ENCODE measurements at regions not wholly inside any gene's neighbourhood (a gene's known extent, or its start where the extent isn't known, plus 50 kb on each side); places are given as distances from the start of the nearest gene placed in this dataset.

DNA sequence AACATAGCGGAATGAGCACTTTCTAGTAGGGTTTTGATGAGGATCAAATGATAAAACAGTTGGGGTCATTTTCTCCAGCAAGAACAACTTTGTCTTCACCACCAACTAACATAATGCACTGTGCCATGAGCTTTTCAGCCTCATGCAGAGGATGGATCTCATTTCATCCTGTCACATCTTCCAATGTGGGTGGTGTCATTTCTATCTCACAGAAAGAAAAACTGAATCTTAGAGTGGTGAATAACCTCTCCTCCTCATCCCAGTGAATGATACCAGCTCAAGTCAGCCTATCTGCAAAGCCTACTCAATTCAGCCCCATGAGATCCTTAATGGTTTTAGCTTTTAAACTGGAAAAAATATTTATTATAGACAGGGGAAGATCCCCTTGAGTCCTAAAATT lies 1147.2 kb downstream of the VRK1 start:
- H3K4me3 ChIP-seq (ENCODE audit: low read depth, low read length), result no peak overlapping the region
- TF ChIP-seq, protein P1, sequence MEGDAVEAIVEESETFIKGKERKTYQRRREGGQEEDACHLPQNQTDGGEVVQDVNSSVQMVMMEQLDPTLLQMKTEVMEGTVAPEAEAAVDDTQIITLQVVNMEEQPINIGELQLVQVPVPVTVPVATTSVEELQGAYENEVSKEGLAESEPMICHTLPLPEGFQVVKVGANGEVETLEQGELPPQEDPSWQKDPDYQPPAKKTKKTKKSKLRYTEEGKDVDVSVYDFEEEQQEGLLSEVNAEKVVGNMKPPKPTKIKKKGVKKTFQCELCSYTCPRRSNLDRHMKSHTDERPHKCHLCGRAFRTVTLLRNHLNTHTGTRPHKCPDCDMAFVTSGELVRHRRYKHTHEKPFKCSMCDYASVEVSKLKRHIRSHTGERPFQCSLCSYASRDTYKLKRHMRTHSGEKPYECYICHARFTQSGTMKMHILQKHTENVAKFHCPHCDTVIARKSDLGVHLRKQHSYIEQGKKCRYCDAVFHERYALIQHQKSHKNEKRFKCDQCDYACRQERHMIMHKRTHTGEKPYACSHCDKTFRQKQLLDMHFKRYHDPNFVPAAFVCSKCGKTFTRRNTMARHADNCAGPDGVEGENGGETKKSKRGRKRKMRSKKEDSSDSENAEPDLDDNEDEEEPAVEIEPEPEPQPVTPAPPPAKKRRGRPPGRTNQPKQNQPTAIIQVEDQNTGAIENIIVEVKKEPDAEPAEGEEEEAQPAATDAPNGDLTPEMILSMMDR (IDR thresholded peaks at IDR 0.05; ENCODE audit: low read depth, low read length), result no peak
- no peak for DNase-seq (ENCODE audit: low read depth, low spot score)
- no peak overlapping the region for H3K27ac ChIP-seq (ENCODE audit: low read depth, low read length)
- H3K27me3 ChIP-seq (ENCODE audit: control insufficient read depth, insufficient read depth, low read length), result no peaks in the 10 kb centered on the region
- peaks cover 36% of the 10 kb centered on the region for H3K9me3 ChIP-seq (ENCODE audit: control insufficient read depth, insufficient read depth, low read length)
- CTCF ChIA-PET, result no interaction called here
- POLR2A ChIA-PET, result no interaction called here

DNA sequence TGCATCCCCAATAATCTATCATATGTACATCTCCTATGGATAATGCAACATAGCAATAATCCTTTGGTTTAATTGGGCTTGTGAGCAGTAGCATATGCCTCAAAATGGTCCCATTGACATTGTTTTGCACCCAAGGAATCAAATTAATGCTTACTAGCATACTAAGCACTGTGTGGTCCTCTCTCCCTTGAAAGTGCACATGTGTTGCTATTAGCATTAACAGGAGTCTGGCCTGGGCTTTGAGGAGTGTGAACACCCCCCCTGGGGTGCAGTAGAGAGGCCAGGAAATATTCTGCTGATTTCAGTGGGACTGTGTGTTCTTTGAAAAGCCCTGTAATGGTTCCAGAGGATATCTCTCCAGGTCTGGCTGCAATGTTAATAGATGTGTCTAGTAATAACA lies 1148.4 kb downstream of the VRK1 start:
- ChIA-PET CTCF (no interaction called here), POLR2A (no interaction called here)
- Histone ChIP-seq H3K27me3 (ENCODE audit: control insufficient read depth, insufficient read depth, low read length) (no peaks in the 10 kb centered on the region), H3K9me3 (ENCODE audit: control insufficient read depth, insufficient read depth, low read length) (peaks cover 39% of the 10 kb centered on the region), H3K27ac (ENCODE audit: low read depth, low read length) (no peak overlapping the region), H3K4me3 (ENCODE audit: low read depth, low read length) (no peak overlapping the region)
- TF ChIP-seq, protein P1 (IDR thresholded peaks at IDR 0.05; ENCODE audit: low read depth, low read length), result no peak
- DNase-seq (ENCODE audit: low read depth, low spot score), result no peak

DNA sequence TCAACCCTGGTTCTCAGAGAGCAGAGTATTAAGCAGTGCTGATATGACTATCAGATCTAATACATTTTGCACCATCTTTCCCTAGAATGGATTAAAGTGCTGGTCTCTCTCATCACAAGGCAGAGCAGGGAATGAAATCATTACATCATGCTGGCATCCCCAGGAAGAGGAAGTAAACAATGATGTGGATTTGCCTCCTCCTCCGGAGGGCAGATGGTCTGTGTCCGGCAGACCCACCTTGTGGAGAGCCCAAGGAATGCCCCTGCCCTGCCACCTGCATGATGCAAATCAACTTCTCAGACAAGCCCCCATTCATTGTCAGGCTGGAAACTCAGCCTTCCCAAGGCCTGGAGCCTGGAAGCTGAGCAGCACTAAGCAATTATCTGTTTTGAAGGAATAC lies 1149.1 kb downstream of the VRK1 start:
- TF ChIP-seq, protein P1 (IDR thresholded peaks at IDR 0.05; ENCODE audit: low read depth, low read length), result no peak
- no peak overlapping the region for H3K4me3 ChIP-seq (ENCODE audit: low read depth, low read length)
- DNase-seq (ENCODE audit: low read depth, low spot score), result no peak
- no peaks in the 10 kb centered on the region for H3K27me3 ChIP-seq (ENCODE audit: control insufficient read depth, insufficient read depth, low read length)
- H3K27ac ChIP-seq (ENCODE audit: low read depth, low read length), result no peak overlapping the region
- ChIA-PET POLR2A (no interaction called here), CTCF (no interaction called here)
- peaks cover 36% of the 10 kb centered on the region for H3K9me3 ChIP-seq (ENCODE audit: control insufficient read depth, insufficient read depth, low read length)

DNA sequence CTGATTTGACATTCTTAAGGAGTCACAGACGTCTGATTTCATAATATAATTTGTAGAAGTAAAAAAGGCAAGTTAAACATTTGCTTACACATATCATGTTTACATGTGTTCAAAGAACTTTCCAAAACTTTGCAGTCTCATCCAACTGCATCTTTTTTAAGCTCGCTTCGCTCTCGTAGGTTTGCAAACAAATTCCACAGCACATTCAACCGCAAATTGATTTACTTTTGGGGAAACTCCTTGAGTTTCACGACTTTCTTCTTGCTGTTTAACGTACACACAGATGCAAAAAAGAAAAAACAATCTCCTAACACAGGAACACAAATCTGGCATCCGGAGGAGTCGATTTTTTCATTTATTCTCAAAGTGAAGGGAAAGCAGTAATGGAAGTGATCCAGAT lies 1149.5 kb downstream of the VRK1 start:
- ChIA-PET POLR2A (no interaction called here), CTCF (no interaction called here)
- DNase-seq (ENCODE audit: low read depth, low spot score), result no peak

GRCh38 chr14:97948841-97949240 lies 1151.7 kb downstream of the VRK1 start:
- Histone ChIP-seq H3K9me3 (ENCODE audit: control insufficient read depth, insufficient read depth, low read length) (peaks cover 37% of the 10 kb centered on the region), H3K4me3 (ENCODE audit: low read depth, low read length) (no peak overlapping the region), H3K27ac (ENCODE audit: low read depth, low read length) (no peak overlapping the region), H3K27me3 (ENCODE audit: control insufficient read depth, insufficient read depth, low read length) (no peaks in the 10 kb centered on the region)
- TF ChIP-seq, protein P1 (IDR thresholded peaks at IDR 0.05; ENCODE audit: low read depth, low read length), result no peak
- ChIA-PET CTCF (no interaction called here), POLR2A (no interaction called here)
- DNase-seq (ENCODE audit: low read depth, low spot score), result no peak

More for the DNA sequence above, 1149.5 kb downstream of the VRK1 start:
- TF ChIP-seq, protein P1 (IDR thresholded peaks at IDR 0.05; ENCODE audit: low read depth, low read length), result no peak
- Histone ChIP-seq H3K27ac (ENCODE audit: low read depth, low read length) (no peak overlapping the region), H3K4me3 (ENCODE audit: low read depth, low read length) (no peak overlapping the region), H3K27me3 (ENCODE audit: control insufficient read depth, insufficient read depth, low read length) (no peaks in the 10 kb centered on the region), H3K9me3 (ENCODE audit: control insufficient read depth, insufficient read depth, low read length) (peaks cover 36% of the 10 kb centered on the region)

Measured in AG04450 (cell line).